ENCODE measurements at regions not wholly inside any gene's neighbourhood (a gene's known extent, or its start where the extent isn't known, plus 50 kb on each side); places are given as distances from the start of the nearest gene placed in this dataset.

- TF ChIP-seq CTCF (IDR thresholded peaks at IDR 0.05) = no peak
- ATAC-seq (no peak), DNase-seq (no peak)
- H3K4me1 Mint-ChIP-seq = no peaks in the 10 kb centered on the region
- no peak overlapping the region for H3K4me3 Mint-ChIP-seq
- H3K36me3 ChIP-seq (ENCODE audit: control insufficient read depth, insufficient read depth, low read length) = no peaks in the 10 kb centered on the region
- H3K36me3 Mint-ChIP-seq = no peaks in the 10 kb centered on the region
- peaks cover 3% of the 10 kb centered on the region for H3K9me3 ChIP-seq (ENCODE audit: control insufficient read depth, insufficient read depth, low read length)
- 75% methylated on average over 4 of the region's 4 CpGs for WGBS (ENCODE audit: insufficient coverage)
- no peaks in the 10 kb centered on the region for H3K27me3 ChIP-seq (ENCODE audit: control insufficient read depth, insufficient read depth, low read length)
- no peaks in the 10 kb centered on the region for H3K27me3 Mint-ChIP-seq (ENCODE audit: low read depth in 2 of 2)
- intact Hi-C loops (cut with micrococcal nuclease) = no loop called here
- H3K27ac ChIP-seq (ENCODE audit: low read length) = no peak overlapping the region
- no peak overlapping the region for H3K27ac Mint-ChIP-seq
- H3K4me3 ChIP-seq (ENCODE audit: low read length) = no peak overlapping the region
- no peaks in the 10 kb centered on the region for H3K4me1 ChIP-seq (ENCODE audit: control insufficient read depth, insufficient read depth, low read length)
- H3K9me3 Mint-ChIP-seq = peaks cover 0 to 2% of the 10 kb centered on the region in 2 donors
These were observed 243.3 kb upstream of the SRRM4 start for GRCh38 chr12:118737985-118738540.

GRCh38 chr12:118741194-118741593 lies 240.1 kb upstream of the SRRM4 start:
- no peaks in the 10 kb centered on the region for H3K36me3 ChIP-seq (ENCODE audit: control insufficient read depth, insufficient read depth, low read length)
- H3K4me3 Mint-ChIP-seq = no peak overlapping the region

GRCh38 chr12:118742431-118742830 lies 238.9 kb upstream of the SRRM4 start:
- WGBS (ENCODE audit: insufficient coverage) = 66% methylated on average over 2 of the region's 3 CpGs
- H3K27me3 Mint-ChIP-seq (ENCODE audit: low read depth in 2 of 2) = no peaks in the 10 kb centered on the region

More at GRCh38 chr12:118741194-118741593, 240.1 kb upstream of the SRRM4 start:
- no peak overlapping the region for H3K27ac ChIP-seq (ENCODE audit: low read length)
- no peak overlapping the region for H3K4me3 ChIP-seq (ENCODE audit: low read length)
- H3K4me1 Mint-ChIP-seq = no peaks in the 10 kb centered on the region
- no peaks in the 10 kb centered on the region for H3K4me1 ChIP-seq (ENCODE audit: control insufficient read depth, insufficient read depth, low read length)
- peaks cover 3% of the 10 kb centered on the region for H3K9me3 ChIP-seq (ENCODE audit: control insufficient read depth, insufficient read depth, low read length)
- TF ChIP-seq CTCF (IDR thresholded peaks at IDR 0.05) = no peak
- no peaks in the 10 kb centered on the region for H3K27me3 Mint-ChIP-seq (ENCODE audit: low read depth in 2 of 2)
- no peak overlapping the region for H3K27ac Mint-ChIP-seq
- no peaks in the 10 kb centered on the region for H3K27me3 ChIP-seq (ENCODE audit: control insufficient read depth, insufficient read depth, low read length)
- no peak for DNase-seq
- no peak for ATAC-seq
- intact Hi-C loops (cut with micrococcal nuclease) = no loop called here
- no peaks in the 10 kb centered on the region for H3K36me3 Mint-ChIP-seq
- peaks cover 0 to 8% of the 10 kb centered on the region in 2 donors for H3K9me3 Mint-ChIP-seq

More at GRCh38 chr12:118742431-118742830, 238.9 kb upstream of the SRRM4 start:
- ATAC-seq (no peak), DNase-seq (no peak)
- Histone ChIP-seq H3K36me3 (ENCODE audit: control insufficient read depth, insufficient read depth, low read length) (no peaks in the 10 kb centered on the region), H3K27me3 (ENCODE audit: control insufficient read depth, insufficient read depth, low read length) (no peaks in the 10 kb centered on the region), H3K27ac (ENCODE audit: low read length) (no peak overlapping the region), H3K9me3 (ENCODE audit: control insufficient read depth, insufficient read depth, low read length) (peaks cover 3% of the 10 kb centered on the region), H3K4me1 (ENCODE audit: control insufficient read depth, insufficient read depth, low read length) (no peaks in the 10 kb centered on the region), H3K4me3 (ENCODE audit: low read length) (no peak overlapping the region)
- H3K36me3 Mint-ChIP-seq = no peaks in the 10 kb centered on the region
- H3K4me3 Mint-ChIP-seq = no peak overlapping the region
- peaks cover 0 to 8% of the 10 kb centered on the region in 2 donors for H3K9me3 Mint-ChIP-seq
- H3K4me1 Mint-ChIP-seq = no peaks in the 10 kb centered on the region
- TF ChIP-seq CTCF (IDR thresholded peaks at IDR 0.05) = no peak
- H3K27ac Mint-ChIP-seq = no peak overlapping the region
- intact Hi-C loops (cut with micrococcal nuclease) = no loop called here

All from natural killer cell (primary cell).